HCT116 (cell line): ENCODE measurements at regions not wholly inside any gene's neighbourhood (a gene's known extent, or its start where the extent isn't known, plus 50 kb on each side); places are given as distances from the start of the nearest gene placed in this dataset.

Experiments
- ATAC-seq: fragments of 200-7000 bp; cut with Tn5 transposase; 2 replicates; pipeline ENCODE4 v1.9.1; 2020; ENCODE audit warnings: mild to moderate bottlenecking, moderate library complexity
- BruUV-seq: library from RNA; stranded (reverse); fragments of 400-500 nt; replicated peaks from 2 replicates; lab custom pipeline; 2021; lab: Mats Ljungman, UMichigan
- CTCF ChIA-PET: fragments of 300-600 bp; sonication (Branson Sonifier 250); formaldehyde crosslinking; loops from one replicate; lab custom pipeline; 2021; ENCODE audit warnings: antibody characterized with exemption; lab: Charles Lee
- POLR2A ChIA-PET: fragments of 300-600, 350-600 bp; sonication (Branson Sonifier 250); formaldehyde crosslinking; loops from one replicate; lab custom pipeline; 2021; ENCODE audit warnings: antibody characterized with exemption; lab: Charles Lee
- RAD21 ChIA-PET, 2 experiments: fragments of 300-600 bp; sonication (Branson Sonifier 250); formaldehyde crosslinking; loops; one replicate each; lab custom pipeline; 2023; ENCODE audit warnings: low total read pairs in 2 of 2; ENCODE audit not compliant: uncharacterized antibody in 2 of 2, unreplicated experiment in 2 of 2, low non-redundant PET in 1 of 2; lab: Charles Lee
- DNase-seq: peaks from one replicate; pipeline ENCODE4 v3.0.0-alpha.2; 2010; ENCODE audit warnings: low read depth, low spot score
- H2AFZ ChIP-seq: fragments of 200-600 bp; shearing (Covaris generic), sonication (generic); 2 replicates; pipeline ENCODE4 v1.6.1; 2017; ENCODE audit warnings: low read depth, mixed run types, mixed read lengths, antibody characterized with exemption, low read length; ENCODE audit not compliant: poor library complexity, severe bottlenecking
- H3K27ac ChIP-seq: 2 replicates; pipeline ENCODE4 v1.5.1; 2012; ENCODE audit warnings: low read depth, low read length
- H3K27me3 ChIP-seq: fragments of 200-600 bp; sonication (generic); 2 replicates; pipeline ENCODE4 v1.6.1; 2016; ENCODE audit warnings: mixed run types, low read length, mixed read lengths; ENCODE audit not compliant: insufficient read depth
- H3K36me3 ChIP-seq, 2 experiments: fragments of 200-500 bp in 1 of 2; fragments of 200-600 bp in 1 of 2; sonication (Bioruptor generic) in 1 of 2; sonication (generic) in 1 of 2; 2 replicates each; pipeline versions ENCODE4 v1.5.1 to v1.6.1; 2014 to 2016; ENCODE audit warnings: low read length in 2 of 2, inconsistent platforms in 1 of 2, mixed read lengths in 1 of 2, mixed run types in 1 of 2; ENCODE audit not compliant: insufficient read depth in 2 of 2, control insufficient read depth in 1 of 2
- H3K4me1 ChIP-seq, 2 experiments: fragments of 200-600 bp in 1 of 2; sonication (generic) in 1 of 2; 2 replicates each; pipeline versions ENCODE4 v1.5.1 to v1.6.1; 2012 to 2017; ENCODE audit warnings: low read length in 2 of 2, inconsistent platforms in 1 of 2, mild to moderate bottlenecking in 1 of 2, mixed read lengths in 1 of 2, mixed run types in 1 of 2, moderate library complexity in 1 of 2; ENCODE audit not compliant: insufficient read depth in 2 of 2, control insufficient read depth in 1 of 2
- H3K4me2 ChIP-seq: fragments of 200-600 bp; sonication (generic); 2 replicates; pipeline ENCODE4 v1.6.1; 2017; ENCODE audit warnings: mixed run types, low read length, mixed read lengths
- H3K4me3 ChIP-seq, 2 experiments: fragments of 200-600 bp in 1 of 2; sonication (generic) in 1 of 2; replicated peaks in 1 of 2; 2 replicates each; pipeline ENCODE4 v1.5.1; 2011 to 2016; ENCODE audit warnings: low read length in 2 of 2, control low read depth in 1 of 2, low read depth in 1 of 2, mild to moderate bottlenecking in 1 of 2, mixed read lengths in 1 of 2, mixed run types in 1 of 2
- H3K79me2 ChIP-seq: fragments of 200-600 bp; sonication (generic); 2 replicates; pipeline ENCODE4 v1.6.1; 2017; ENCODE audit warnings: mild to moderate bottlenecking, mixed run types, low read length, moderate library complexity, mixed read lengths; ENCODE audit not compliant: insufficient read depth
- H3K9ac ChIP-seq: fragments of 200-600 bp; sonication (generic); 2 replicates; pipeline ENCODE4 v1.6.1; 2016; ENCODE audit warnings: low read length, mixed read lengths
- H3K9me2 ChIP-seq: fragments of 200-600 bp; sonication (generic), shearing (Covaris generic); 2 replicates; pipeline ENCODE4 v1.6.1; 2017; ENCODE audit warnings: mixed run types, mild to moderate bottlenecking, moderate library complexity; ENCODE audit not compliant: insufficient read depth
- H3K9me3 ChIP-seq, 2 experiments: fragments of 200-500 bp in 1 of 2; fragments of 200-600 bp in 1 of 2; sonication (Bioruptor generic) in 1 of 2; sonication (generic) in 1 of 2; 2 replicates each; pipeline ENCODE4 v1.6.1; 2014 to 2017; ENCODE audit warnings: low read length in 2 of 2, mixed read lengths in 2 of 2, inconsistent platforms in 1 of 2, low read depth in 1 of 2, mild to moderate bottlenecking in 1 of 2, mixed run types in 1 of 2, moderate library complexity in 1 of 2; ENCODE audit not compliant: control insufficient read depth in 1 of 2, insufficient read depth in 1 of 2
- H4K20me1 ChIP-seq: fragments of 200-600 bp; sonication (generic), shearing (Covaris generic); 2 replicates; pipeline ENCODE4 v1.6.1; 2017; ENCODE audit warnings: mixed run types, mild to moderate bottlenecking, moderate library complexity; ENCODE audit not compliant: insufficient read depth
- CBX3 ChIP-seq: IDR thresholded peaks from 2 replicates; pipeline ENCODE4 v1.6.1; 2012; ENCODE audit warnings: low read depth
- CEBPB ChIP-seq: IDR thresholded peaks from 2 replicates; pipeline ENCODE4 v1.6.1; 2012; ENCODE audit warnings: low read depth
- EGR1 ChIP-seq: IDR thresholded peaks from 2 replicates; pipeline ENCODE4 v1.6.1; 2012; ENCODE audit warnings: low read depth
- ELF1 ChIP-seq: IDR thresholded peaks from 2 replicates; pipeline ENCODE4 v1.6.1; 2012; ENCODE audit warnings: low read depth, borderline replicate concordance
- EZH2 ChIP-seq: fragments of 200-600 bp; sonication (generic); IDR thresholded peaks from 2 replicates; pipeline ENCODE4 v1.6.1; 2017; ENCODE audit warnings: antibody characterized with exemption, mixed run types
- EZH2phosphoT487 ChIP-seq: fragments of 200-600 bp; IDR thresholded peaks from 2 replicates; pipeline ENCODE4 v1.6.1; 2018; ENCODE audit warnings: antibody characterized with exemption, borderline replicate concordance
- FOSL1 ChIP-seq: IDR thresholded peaks from 2 replicates; pipeline ENCODE4 v1.6.1; 2012; ENCODE audit warnings: low read depth
- JUND ChIP-seq: IDR thresholded peaks from 2 replicates; pipeline ENCODE4 v1.6.1; 2012
- POLR2AphosphoS5 ChIP-seq: IDR thresholded peaks from 2 replicates; pipeline ENCODE4 v1.6.1; 2011; ENCODE audit warnings: mild to moderate bottlenecking, low read depth, low read length, moderate library complexity
- RAD21 ChIP-seq: IDR thresholded peaks from 2 replicates; pipeline ENCODE4 v1.6.1; 2012; ENCODE audit warnings: low read depth, mild to moderate bottlenecking
- REST ChIP-seq: IDR thresholded peaks from 2 replicates; pipeline ENCODE4 v1.6.1; 2012; ENCODE audit warnings: low read depth
- SIN3A ChIP-seq: IDR thresholded peaks from 2 replicates; pipeline ENCODE4 v1.6.1; 2012; ENCODE audit warnings: low read depth
- SP1 ChIP-seq: IDR thresholded peaks from 2 replicates; pipeline ENCODE4 v1.6.1; 2012; ENCODE audit warnings: low read depth
- SRF ChIP-seq: IDR thresholded peaks from 2 replicates; pipeline ENCODE4 v1.6.1; 2012; ENCODE audit warnings: low read depth
- intact Hi-C: fragments of 100-400 bp; cut with micrococcal nuclease; formaldehyde crosslinking; loops from 2 replicates; pipeline ENCODE4 v1.10.0; 2022
- TF ChIP-seq, protein P1 (sequence below): IDR thresholded peaks from 2 replicates; pipeline ENCODE4 v1.6.1; 2012
- TF ChIP-seq, protein P2 (sequence below): IDR thresholded peaks from 2 replicates; pipeline ENCODE4 v1.6.1; 2012
- TF ChIP-seq, protein P3 (sequence below), 3 experiments: fragments of 200-600 bp in 1 of 3; sonication (generic) in 1 of 3; IDR thresholded peaks in 2 of 3; conservative IDR thresholded peaks in 1 of 3; 2 replicates each; pipeline ENCODE4 v1.5.1; 2012 to 2017; ENCODE audit warnings: low read depth in 2 of 3, low read length in 2 of 3, antibody characterized with exemption in 1 of 3, borderline replicate concordance in 1 of 3, control low read depth in 1 of 3, mild to moderate bottlenecking in 1 of 3, mixed read lengths in 1 of 3, mixed run types in 1 of 3, moderate library complexity in 1 of 3; ENCODE audit not compliant: insufficient read depth in 1 of 3

GRCh38 chr2:12918835-12919445 is 202.2 kb downstream of the TRIB2 start:
- H4K20me1 ChIP-seq = no peaks in the 10 kb centered on the region
- RAD21 ChIA-PET = no interaction called here
- no peak overlapping the region for H3K9ac ChIP-seq
- intact Hi-C loops = no loop called here
- no peaks in the 10 kb centered on the region for H3K9me3 ChIP-seq
- DNase-seq = no peak
- no peaks in the 10 kb centered on the region for H3K9me2 ChIP-seq
- no peak overlapping the region for H3K4me2 ChIP-seq
- no peak overlapping the region for H3K4me3 ChIP-seq
- H3K27ac ChIP-seq = no peak overlapping the region
- no TSS peak for BruUV-seq
- no peak for ATAC-seq
- TF ChIP-seq SIN3A (no peak), RAD21 (no peak), SRF (no peak), FOSL1 (no peak), CBX3 (no peak), EZH2 (no peak)
- TF ChIP-seq, protein P1, sequence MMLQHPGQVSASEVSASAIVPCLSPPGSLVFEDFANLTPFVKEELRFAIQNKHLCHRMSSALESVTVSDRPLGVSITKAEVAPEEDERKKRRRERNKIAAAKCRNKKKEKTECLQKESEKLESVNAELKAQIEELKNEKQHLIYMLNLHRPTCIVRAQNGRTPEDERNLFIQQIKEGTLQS = no peak
- TF ChIP-seq, protein P2, sequence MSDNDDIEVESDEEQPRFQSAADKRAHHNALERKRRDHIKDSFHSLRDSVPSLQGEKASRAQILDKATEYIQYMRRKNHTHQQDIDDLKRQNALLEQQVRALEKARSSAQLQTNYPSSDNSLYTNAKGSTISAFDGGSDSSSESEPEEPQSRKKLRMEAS = no peak
- H3K79me2 ChIP-seq = no peaks in the 10 kb centered on the region
- POLR2A ChIA-PET = no interaction called here
- H3K36me3 ChIP-seq = no peaks in the 10 kb centered on the region
- H3K27me3 ChIP-seq = no peaks in the 10 kb centered on the region
- CTCF ChIA-PET = no interaction called here
- no peak overlapping the region for H2AFZ ChIP-seq
- H3K4me1 ChIP-seq = peaks cover 0 to 5% of the 10 kb centered on the region in 2 experiments; a peak in 1 of 4 replicates

DNA sequence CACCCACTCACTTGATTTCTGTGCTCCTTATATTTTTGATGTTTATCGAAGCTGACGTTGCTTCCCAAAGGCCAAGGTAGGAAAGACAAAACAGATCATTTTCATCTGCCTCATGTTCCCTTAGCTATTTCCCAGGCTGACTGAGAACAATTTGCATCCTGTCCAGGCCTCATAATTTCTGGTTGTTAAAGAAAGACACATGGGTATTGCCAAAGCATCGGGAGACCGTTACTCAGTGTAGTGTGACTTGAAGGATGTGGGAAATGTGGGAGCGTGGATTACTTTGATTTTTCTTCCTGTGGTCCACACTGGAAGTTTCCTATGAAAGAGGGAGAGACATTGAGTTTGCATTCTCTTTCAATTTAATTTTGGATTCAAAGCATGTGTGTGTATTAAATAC is 204.6 kb downstream of the TRIB2 start:
- POLR2A ChIA-PET = no interaction called here
- TF ChIP-seq REST = no peak
- TF ChIP-seq, protein P3, sequence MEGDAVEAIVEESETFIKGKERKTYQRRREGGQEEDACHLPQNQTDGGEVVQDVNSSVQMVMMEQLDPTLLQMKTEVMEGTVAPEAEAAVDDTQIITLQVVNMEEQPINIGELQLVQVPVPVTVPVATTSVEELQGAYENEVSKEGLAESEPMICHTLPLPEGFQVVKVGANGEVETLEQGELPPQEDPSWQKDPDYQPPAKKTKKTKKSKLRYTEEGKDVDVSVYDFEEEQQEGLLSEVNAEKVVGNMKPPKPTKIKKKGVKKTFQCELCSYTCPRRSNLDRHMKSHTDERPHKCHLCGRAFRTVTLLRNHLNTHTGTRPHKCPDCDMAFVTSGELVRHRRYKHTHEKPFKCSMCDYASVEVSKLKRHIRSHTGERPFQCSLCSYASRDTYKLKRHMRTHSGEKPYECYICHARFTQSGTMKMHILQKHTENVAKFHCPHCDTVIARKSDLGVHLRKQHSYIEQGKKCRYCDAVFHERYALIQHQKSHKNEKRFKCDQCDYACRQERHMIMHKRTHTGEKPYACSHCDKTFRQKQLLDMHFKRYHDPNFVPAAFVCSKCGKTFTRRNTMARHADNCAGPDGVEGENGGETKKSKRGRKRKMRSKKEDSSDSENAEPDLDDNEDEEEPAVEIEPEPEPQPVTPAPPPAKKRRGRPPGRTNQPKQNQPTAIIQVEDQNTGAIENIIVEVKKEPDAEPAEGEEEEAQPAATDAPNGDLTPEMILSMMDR (IDR thresholded peaks at IDR 0.05 in 2 of 3, conservative IDR thresholded peaks at IDR 0.05 in 1 of 3; ENCODE audit: borderline replicate concordance in 1 of 3, insufficient read depth in 1 of 3, low read depth in 2 of 3, low read length in 2 of 3) = no peak
- no peak for TF ChIP-seq JUND
- TF ChIP-seq POLR2AphosphoS5 = no peak
- TF ChIP-seq SP1 = no peak
- no peak for TF ChIP-seq EGR1
- TF ChIP-seq CEBPB = no peak
- no peak for TF ChIP-seq EZH2
- no peak for TF ChIP-seq EZH2phosphoT487
- TF ChIP-seq, protein P2 = no peak
- TF ChIP-seq ELF1 = no peak

More for the DNA sequence above, 204.6 kb downstream of the TRIB2 start:
- no peaks in the 10 kb centered on the region for H3K9me3 ChIP-seq
- CTCF ChIA-PET = no interaction called here
- H3K79me2 ChIP-seq = no peaks in the 10 kb centered on the region
- intact Hi-C loops = no loop called here
- no peak overlapping the region for H3K9ac ChIP-seq
- RAD21 ChIA-PET = no interaction called here
- H3K4me2 ChIP-seq = no peak overlapping the region
- H3K4me3 ChIP-seq = no peak overlapping the region
- no peaks in the 10 kb centered on the region for H3K9me2 ChIP-seq
- H4K20me1 ChIP-seq = no peaks in the 10 kb centered on the region
- H3K36me3 ChIP-seq = no peaks in the 10 kb centered on the region
- no TSS peak for BruUV-seq
- no peaks in the 10 kb centered on the region for H3K27me3 ChIP-seq
- H3K27ac ChIP-seq = no peak overlapping the region
- no peak overlapping the region for H2AFZ ChIP-seq
- ATAC-seq (no peak), DNase-seq (no peak)
- peaks cover 0 to 5% of the 10 kb centered on the region in 2 experiments; a peak in 1 of 4 replicates for H3K4me1 ChIP-seq
